GM23338 (cell line): ENCODE measurements at regions not wholly inside any gene's neighbourhood (a gene's known extent, or its start where the extent isn't known, plus 50 kb on each side); places are given as distances from the start of the nearest gene placed in this dataset.

Experiments used
- ATAC-seq: fragments of 200-7000 bp; cut with Tn5 transposase; 3 replicates; pipeline ENCODE4 v1.9.1; 2020
- DNase-seq: peaks from one replicate; pipeline ENCODE4 v3.0.0-alpha.2; 2015; ENCODE audit warnings: low spot score
- H2AFZ ChIP-seq: fragments of 200-600 bp; sonication (generic); 2 replicates; pipeline ENCODE4 v1.8.0; 2016; ENCODE audit warnings: antibody characterized with exemption, mild to moderate bottlenecking, moderate library complexity
- H3F3A ChIP-seq: fragments of 200-600 bp; sonication (generic); replicated peaks from 2 replicates; pipeline ENCODE4 v1.8.0; 2017; ENCODE audit warnings: antibody characterized with exemption, mixed run types, low read depth
- H3K27ac ChIP-seq: fragments of 200-600 bp; sonication (generic); 2 replicates; pipeline ENCODE4 v1.6.1; 2016; ENCODE audit warnings: low read depth
- H3K27me3 ChIP-seq: fragments of 200-600 bp; sonication (generic); 2 replicates; pipeline ENCODE4 v1.8.0; 2016; ENCODE audit warnings: mild to moderate bottlenecking, mixed run types, moderate library complexity; ENCODE audit not compliant: insufficient read depth
- H3K36me3 ChIP-seq: fragments of 200-600 bp; sonication (generic); 2 replicates; pipeline ENCODE4 v1.8.0; 2016; ENCODE audit warnings: mild to moderate bottlenecking; ENCODE audit not compliant: insufficient read depth
- H3K4me1 ChIP-seq: fragments of 200-600 bp; sonication (generic); 2 replicates; pipeline ENCODE4 v1.8.0; 2016; ENCODE audit warnings: mild to moderate bottlenecking, moderate library complexity; ENCODE audit not compliant: insufficient read depth
- H3K4me2 ChIP-seq: fragments of 200-600 bp; sonication (generic); 2 replicates; pipeline ENCODE4 v1.7.1; 2017; ENCODE audit warnings: mixed run types
- H3K4me3 ChIP-seq: fragments of 200-600 bp; sonication (generic); 2 replicates; pipeline ENCODE4 v1.6.1; 2016; ENCODE audit warnings: mixed run types
- H3K79me2 ChIP-seq: fragments of 200-600 bp; sonication (generic); replicated peaks from 2 replicates; pipeline ENCODE4 v1.8.0; 2017; ENCODE audit warnings: mild to moderate bottlenecking; ENCODE audit not compliant: insufficient read depth
- H3K9me2 ChIP-seq: fragments of 200-600 bp; sonication (generic); 2 replicates; pipeline ENCODE4 v1.8.0; 2017; ENCODE audit not compliant: insufficient read depth
- H4K20me1 ChIP-seq: fragments of 200-600 bp; sonication (generic); replicated peaks from 2 replicates; pipeline ENCODE4 v1.8.0; 2017; ENCODE audit warnings: mild to moderate bottlenecking; ENCODE audit not compliant: insufficient read depth
- H3K27ac Mint-ChIP-seq: 2 replicates; pipeline ENCODE4 v1.8.0; 2020; ENCODE audit warnings: inconsistent platforms, mild to moderate bottlenecking, moderate library complexity, mixed read lengths
- H3K27me3 Mint-ChIP-seq: 3 replicates; pipeline ENCODE4 v1.8.0; 2022; ENCODE audit warnings: low read depth, mild to moderate bottlenecking, moderate library complexity, mixed read lengths, inconsistent platforms; ENCODE audit not compliant: insufficient read depth, poor library complexity
- H3K36me3 Mint-ChIP-seq: 3 replicates; pipeline ENCODE4 v1.8.0; 2021; ENCODE audit warnings: low read depth, mild to moderate bottlenecking, inconsistent platforms, moderate library complexity, mixed read lengths
- H3K4me1 Mint-ChIP-seq: 3 replicates; pipeline ENCODE4 v1.8.0; 2020; ENCODE audit warnings: mild to moderate bottlenecking, inconsistent platforms, mixed read lengths
- H3K4me3 Mint-ChIP-seq: 3 replicates; pipeline ENCODE4 v1.8.0; 2021; ENCODE audit warnings: moderate library complexity, mild to moderate bottlenecking, inconsistent platforms, mixed read lengths
- H3K9me3 Mint-ChIP-seq: 3 replicates; pipeline ENCODE4 v1.8.0; 2020; ENCODE audit warnings: moderate library complexity, mild to moderate bottlenecking, inconsistent platforms, mixed read lengths
- CREB1 ChIP-seq: fragments of 250-450 bp; sonication (Bioruptor Pico); IDR thresholded peaks from 2 replicates; pipeline ENCODE4 v1.5.0; 2020; ENCODE audit warnings: low read depth, mild to moderate bottlenecking, moderate library complexity
- EZH2phosphoT487 ChIP-seq: fragments of 200-600 bp; sonication (generic); IDR thresholded peaks from one replicate; pipeline ENCODE4 v1.8.1; 2018; ENCODE audit warnings: antibody characterized with exemption; ENCODE audit not compliant: unreplicated experiment
- JUNB ChIP-seq: IDR thresholded peaks from one replicate; pipeline ENCODE4 v1.6.1; 2016; ENCODE audit warnings: antibody characterized with exemption; ENCODE audit not compliant: unreplicated experiment
- NANOG ChIP-seq: IDR thresholded peaks from 2 replicates; pipeline ENCODE4 v1.6.1; 2016; ENCODE audit warnings: antibody characterized with exemption, borderline replicate concordance
- STAT1 ChIP-seq: IDR thresholded peaks from one replicate; pipeline ENCODE4 v1.6.1; 2016; ENCODE audit warnings: antibody characterized with exemption; ENCODE audit not compliant: unreplicated experiment
- ZNF114 ChIP-seq: fragments of 250-450 bp; sonication (Bioruptor Pico); IDR thresholded peaks from 2 replicates; pipeline ENCODE4 v1.5.0; 2020; ENCODE audit warnings: mild to moderate bottlenecking, moderate library complexity
- ZNF331 ChIP-seq: fragments of 250-450 bp; sonication (Bioruptor Pico); IDR thresholded peaks from 2 replicates; pipeline ENCODE4 v1.5.0; 2020; ENCODE audit warnings: low read depth, mild to moderate bottlenecking, moderate library complexity
- TF ChIP-seq, protein P1 (sequence below): IDR thresholded peaks from 2 replicates; pipeline ENCODE4 v1.6.1; 2016; ENCODE audit warnings: antibody characterized with exemption
- TF ChIP-seq, protein P2 (sequence below): fragments of 250-450 bp; sonication (Bioruptor Pico); IDR thresholded peaks from 2 replicates; pipeline ENCODE4 v1.5.0; 2020; ENCODE audit warnings: mild to moderate bottlenecking, moderate library complexity
- TF ChIP-seq, protein P3 (sequence below): IDR thresholded peaks from one replicate; pipeline ENCODE4 v1.6.1; 2018; ENCODE audit warnings: antibody characterized with exemption; ENCODE audit not compliant: unreplicated experiment
- TF ChIP-seq, protein P4 (sequence below), 2 experiments: fragments of 200-600 bp in 1 of 2; sonication (generic) in 1 of 2; conservative IDR thresholded peaks; 2 replicates each; pipeline versions ENCODE4 v1.5.1 to v1.6.1; 2016 to 2017; ENCODE audit warnings: antibody characterized with exemption in 2 of 2, low read depth in 2 of 2, mild to moderate bottlenecking in 2 of 2, moderate library complexity in 1 of 2

DNA sequence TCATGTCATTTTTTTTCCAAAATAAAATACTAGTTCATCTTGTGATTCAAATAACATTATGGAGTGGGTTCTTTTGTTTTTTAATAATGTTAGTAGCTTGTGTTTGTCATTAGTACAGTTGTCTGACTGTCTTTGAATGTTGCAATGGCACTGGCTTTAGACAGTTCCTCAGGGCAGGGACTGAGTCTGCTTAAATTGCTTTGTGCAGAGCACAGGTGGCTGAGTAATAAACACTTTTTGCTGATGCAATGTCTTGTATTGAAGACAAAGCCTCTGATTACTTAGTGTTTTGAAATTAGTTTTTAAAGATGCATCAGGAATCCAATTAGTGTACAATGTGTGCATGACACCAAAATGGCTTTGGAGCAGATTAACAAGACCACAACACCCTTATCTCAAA lies 88.7 kb upstream of the PCDH9 start:
- no peak overlapping the region for H3K27ac Mint-ChIP-seq
- H3K9me2 ChIP-seq, result no peaks in the 10 kb centered on the region
- TF ChIP-seq NANOG, result no peak
- no peak for TF ChIP-seq EZH2phosphoT487
- TF ChIP-seq ZNF331 (CRISPR knock-in tag), result no peak
- H2AFZ ChIP-seq, result no peak overlapping the region
- no peak for ATAC-seq
- no peaks in the 10 kb centered on the region for H3K79me2 ChIP-seq
- H3F3A ChIP-seq, result no peaks in the 10 kb centered on the region
- H3K4me1 ChIP-seq, result no peaks in the 10 kb centered on the region
- no peak overlapping the region for H3K4me3 ChIP-seq
- no peak overlapping the region for H3K4me2 ChIP-seq
- H3K4me1 Mint-ChIP-seq, result no peaks in the 10 kb centered on the region
- no peaks in the 10 kb centered on the region for H3K27me3 ChIP-seq
- no peak overlapping the region for H3K4me3 Mint-ChIP-seq
- no peaks in the 10 kb centered on the region for H3K27me3 Mint-ChIP-seq
- H3K36me3 ChIP-seq, result no peaks in the 10 kb centered on the region
- H3K9me3 Mint-ChIP-seq, result no peaks in the 10 kb centered on the region
- no peaks in the 10 kb centered on the region for H3K36me3 Mint-ChIP-seq
- no peaks in the 10 kb centered on the region for H4K20me1 ChIP-seq
- H3K27ac ChIP-seq, result no peak overlapping the region
- no peak for DNase-seq

DNA sequence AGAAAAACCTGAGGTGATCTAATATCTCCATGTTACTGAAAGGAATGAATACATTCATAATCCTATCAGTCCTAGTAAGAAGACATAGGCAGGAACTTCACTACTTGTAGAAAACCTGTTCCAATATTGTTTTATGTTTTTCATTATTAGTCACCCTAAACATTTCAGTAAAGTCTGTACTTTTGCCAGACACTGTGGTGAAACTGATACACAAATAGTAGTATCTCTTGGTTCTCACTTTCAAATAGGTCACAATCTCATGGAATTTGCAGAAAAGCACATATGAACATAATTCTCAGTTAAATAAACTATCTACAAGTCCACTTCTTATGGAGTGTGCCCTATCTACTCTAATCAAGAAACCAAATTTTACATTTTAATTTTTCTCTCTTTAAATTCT lies 88.3 kb upstream of the PCDH9 start:
- H3K4me3 Mint-ChIP-seq, result no peak overlapping the region
- H3K27ac ChIP-seq, result no peak overlapping the region
- no peaks in the 10 kb centered on the region for H3K9me2 ChIP-seq
- H3K4me2 ChIP-seq, result no peak overlapping the region
- H3F3A ChIP-seq, result no peaks in the 10 kb centered on the region
- no peaks in the 10 kb centered on the region for H3K27me3 Mint-ChIP-seq
- no peaks in the 10 kb centered on the region for H4K20me1 ChIP-seq
- H3K79me2 ChIP-seq, result no peaks in the 10 kb centered on the region
- H3K9me3 Mint-ChIP-seq, result no peaks in the 10 kb centered on the region
- no peak overlapping the region for H3K27ac Mint-ChIP-seq
- no peaks in the 10 kb centered on the region for H3K27me3 ChIP-seq
- no peak overlapping the region for H2AFZ ChIP-seq
- no peak for DNase-seq
- no peak overlapping the region for H3K4me3 ChIP-seq
- ATAC-seq, result no peak
- H3K4me1 Mint-ChIP-seq, result no peaks in the 10 kb centered on the region
- no peaks in the 10 kb centered on the region for H3K36me3 ChIP-seq
- no peaks in the 10 kb centered on the region for H3K4me1 ChIP-seq
- H3K36me3 Mint-ChIP-seq, result no peaks in the 10 kb centered on the region
- TF ChIP-seq STAT1 (no peak), CREB1 (CRISPR knock-in tag) (no peak), JUNB (no peak), ZNF114 (CRISPR knock-in tag) (no peak)
- TF ChIP-seq, protein P1, sequence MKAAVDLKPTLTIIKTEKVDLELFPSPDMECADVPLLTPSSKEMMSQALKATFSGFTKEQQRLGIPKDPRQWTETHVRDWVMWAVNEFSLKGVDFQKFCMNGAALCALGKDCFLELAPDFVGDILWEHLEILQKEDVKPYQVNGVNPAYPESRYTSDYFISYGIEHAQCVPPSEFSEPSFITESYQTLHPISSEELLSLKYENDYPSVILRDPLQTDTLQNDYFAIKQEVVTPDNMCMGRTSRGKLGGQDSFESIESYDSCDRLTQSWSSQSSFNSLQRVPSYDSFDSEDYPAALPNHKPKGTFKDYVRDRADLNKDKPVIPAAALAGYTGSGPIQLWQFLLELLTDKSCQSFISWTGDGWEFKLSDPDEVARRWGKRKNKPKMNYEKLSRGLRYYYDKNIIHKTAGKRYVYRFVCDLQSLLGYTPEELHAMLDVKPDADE, result no peak
- TF ChIP-seq, protein P2, sequence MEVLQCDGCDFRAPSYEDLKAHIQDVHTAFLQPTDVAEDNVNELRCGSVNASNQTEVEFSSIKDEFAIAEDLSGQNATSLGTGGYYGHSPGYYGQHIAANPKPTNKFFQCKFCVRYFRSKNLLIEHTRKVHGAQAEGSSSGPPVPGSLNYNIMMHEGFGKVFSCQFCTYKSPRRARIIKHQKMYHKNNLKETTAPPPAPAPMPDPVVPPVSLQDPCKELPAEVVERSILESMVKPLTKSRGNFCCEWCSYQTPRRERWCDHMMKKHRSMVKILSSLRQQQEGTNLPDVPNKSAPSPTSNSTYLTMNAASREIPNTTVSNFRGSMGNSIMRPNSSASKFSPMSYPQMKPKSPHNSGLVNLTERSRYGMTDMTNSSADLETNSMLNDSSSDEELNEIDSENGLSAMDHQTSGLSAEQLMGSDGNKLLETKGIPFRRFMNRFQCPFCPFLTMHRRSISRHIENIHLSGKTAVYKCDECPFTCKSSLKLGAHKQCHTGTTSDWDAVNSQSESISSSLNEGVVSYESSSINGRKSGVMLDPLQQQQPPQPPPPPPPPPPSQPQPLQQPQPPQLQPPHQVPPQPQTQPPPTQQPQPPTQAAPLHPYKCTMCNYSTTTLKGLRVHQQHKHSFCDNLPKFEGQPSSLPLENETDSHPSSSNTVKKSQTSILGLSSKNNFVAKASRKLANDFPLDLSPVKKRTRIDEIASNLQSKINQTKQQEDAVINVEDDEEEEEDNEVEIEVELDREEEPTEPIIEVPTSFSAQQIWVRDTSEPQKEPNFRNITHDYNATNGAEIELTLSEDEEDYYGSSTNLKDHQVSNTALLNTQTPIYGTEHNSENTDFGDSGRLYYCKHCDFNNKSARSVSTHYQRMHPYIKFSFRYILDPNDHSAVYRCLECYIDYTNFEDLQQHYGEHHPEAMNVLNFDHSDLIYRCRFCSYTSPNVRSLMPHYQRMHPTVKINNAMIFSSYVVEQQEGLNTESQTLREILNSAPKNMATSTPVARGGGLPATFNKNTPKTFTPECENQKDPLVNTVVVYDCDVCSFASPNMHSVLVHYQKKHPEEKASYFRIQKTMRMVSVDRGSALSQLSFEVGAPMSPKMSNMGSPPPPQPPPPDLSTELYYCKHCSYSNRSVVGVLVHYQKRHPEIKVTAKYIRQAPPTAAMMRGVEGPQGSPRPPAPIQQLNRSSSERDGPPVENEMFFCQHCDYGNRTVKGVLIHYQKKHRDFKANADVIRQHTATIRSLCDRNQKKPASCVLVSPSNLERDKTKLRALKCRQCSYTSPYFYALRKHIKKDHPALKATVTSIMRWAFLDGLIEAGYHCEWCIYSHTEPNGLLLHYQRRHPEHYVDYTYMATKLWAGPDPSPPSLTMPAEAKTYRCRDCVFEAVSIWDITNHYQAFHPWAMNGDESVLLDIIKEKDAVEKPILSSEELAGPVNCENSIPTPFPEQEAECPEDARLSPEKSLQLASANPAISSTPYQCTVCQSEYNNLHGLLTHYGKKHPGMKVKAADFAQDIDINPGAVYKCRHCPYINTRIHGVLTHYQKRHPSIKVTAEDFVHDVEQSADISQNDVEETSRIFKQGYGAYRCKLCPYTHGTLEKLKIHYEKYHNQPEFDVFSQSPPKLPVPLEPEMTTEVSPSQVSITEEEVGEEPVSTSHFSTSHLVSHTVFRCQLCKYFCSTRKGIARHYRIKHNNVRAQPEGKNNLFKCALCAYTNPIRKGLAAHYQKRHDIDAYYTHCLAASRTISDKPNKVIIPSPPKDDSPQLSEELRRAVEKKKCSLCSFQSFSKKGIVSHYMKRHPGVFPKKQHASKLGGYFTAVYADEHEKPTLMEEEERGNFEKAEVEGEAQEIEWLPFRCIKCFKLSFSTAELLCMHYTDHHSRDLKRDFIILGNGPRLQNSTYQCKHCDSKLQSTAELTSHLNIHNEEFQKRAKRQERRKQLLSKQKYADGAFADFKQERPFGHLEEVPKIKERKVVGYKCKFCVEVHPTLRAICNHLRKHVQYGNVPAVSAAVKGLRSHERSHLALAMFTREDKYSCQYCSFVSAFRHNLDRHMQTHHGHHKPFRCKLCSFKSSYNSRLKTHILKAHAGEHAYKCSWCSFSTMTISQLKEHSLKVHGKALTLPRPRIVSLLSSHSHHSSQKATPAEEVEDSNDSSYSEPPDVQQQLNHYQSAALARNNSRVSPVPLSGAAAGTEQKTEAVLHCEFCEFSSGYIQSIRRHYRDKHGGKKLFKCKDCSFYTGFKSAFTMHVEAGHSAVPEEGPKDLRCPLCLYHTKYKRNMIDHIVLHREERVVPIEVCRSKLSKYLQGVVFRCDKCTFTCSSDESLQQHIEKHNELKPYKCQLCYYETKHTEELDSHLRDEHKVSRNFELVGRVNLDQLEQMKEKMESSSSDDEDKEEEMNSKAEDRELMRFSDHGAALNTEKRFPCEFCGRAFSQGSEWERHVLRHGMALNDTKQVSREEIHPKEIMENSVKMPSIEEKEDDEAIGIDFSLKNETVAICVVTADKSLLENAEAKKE (CRISPR knock-in tag), result no peak
- TF ChIP-seq, protein P3, sequence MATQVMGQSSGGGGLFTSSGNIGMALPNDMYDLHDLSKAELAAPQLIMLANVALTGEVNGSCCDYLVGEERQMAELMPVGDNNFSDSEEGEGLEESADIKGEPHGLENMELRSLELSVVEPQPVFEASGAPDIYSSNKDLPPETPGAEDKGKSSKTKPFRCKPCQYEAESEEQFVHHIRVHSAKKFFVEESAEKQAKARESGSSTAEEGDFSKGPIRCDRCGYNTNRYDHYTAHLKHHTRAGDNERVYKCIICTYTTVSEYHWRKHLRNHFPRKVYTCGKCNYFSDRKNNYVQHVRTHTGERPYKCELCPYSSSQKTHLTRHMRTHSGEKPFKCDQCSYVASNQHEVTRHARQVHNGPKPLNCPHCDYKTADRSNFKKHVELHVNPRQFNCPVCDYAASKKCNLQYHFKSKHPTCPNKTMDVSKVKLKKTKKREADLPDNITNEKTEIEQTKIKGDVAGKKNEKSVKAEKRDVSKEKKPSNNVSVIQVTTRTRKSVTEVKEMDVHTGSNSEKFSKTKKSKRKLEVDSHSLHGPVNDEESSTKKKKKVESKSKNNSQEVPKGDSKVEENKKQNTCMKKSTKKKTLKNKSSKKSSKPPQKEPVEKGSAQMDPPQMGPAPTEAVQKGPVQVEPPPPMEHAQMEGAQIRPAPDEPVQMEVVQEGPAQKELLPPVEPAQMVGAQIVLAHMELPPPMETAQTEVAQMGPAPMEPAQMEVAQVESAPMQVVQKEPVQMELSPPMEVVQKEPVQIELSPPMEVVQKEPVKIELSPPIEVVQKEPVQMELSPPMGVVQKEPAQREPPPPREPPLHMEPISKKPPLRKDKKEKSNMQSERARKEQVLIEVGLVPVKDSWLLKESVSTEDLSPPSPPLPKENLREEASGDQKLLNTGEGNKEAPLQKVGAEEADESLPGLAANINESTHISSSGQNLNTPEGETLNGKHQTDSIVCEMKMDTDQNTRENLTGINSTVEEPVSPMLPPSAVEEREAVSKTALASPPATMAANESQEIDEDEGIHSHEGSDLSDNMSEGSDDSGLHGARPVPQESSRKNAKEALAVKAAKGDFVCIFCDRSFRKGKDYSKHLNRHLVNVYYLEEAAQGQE, result no peak
- TF ChIP-seq, protein P4, sequence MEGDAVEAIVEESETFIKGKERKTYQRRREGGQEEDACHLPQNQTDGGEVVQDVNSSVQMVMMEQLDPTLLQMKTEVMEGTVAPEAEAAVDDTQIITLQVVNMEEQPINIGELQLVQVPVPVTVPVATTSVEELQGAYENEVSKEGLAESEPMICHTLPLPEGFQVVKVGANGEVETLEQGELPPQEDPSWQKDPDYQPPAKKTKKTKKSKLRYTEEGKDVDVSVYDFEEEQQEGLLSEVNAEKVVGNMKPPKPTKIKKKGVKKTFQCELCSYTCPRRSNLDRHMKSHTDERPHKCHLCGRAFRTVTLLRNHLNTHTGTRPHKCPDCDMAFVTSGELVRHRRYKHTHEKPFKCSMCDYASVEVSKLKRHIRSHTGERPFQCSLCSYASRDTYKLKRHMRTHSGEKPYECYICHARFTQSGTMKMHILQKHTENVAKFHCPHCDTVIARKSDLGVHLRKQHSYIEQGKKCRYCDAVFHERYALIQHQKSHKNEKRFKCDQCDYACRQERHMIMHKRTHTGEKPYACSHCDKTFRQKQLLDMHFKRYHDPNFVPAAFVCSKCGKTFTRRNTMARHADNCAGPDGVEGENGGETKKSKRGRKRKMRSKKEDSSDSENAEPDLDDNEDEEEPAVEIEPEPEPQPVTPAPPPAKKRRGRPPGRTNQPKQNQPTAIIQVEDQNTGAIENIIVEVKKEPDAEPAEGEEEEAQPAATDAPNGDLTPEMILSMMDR (conservative IDR thresholded peaks at IDR 0.05; ENCODE audit: low read depth in 2 of 2), result no peak
